IgD-negative memory B cell (primary cell): ENCODE measurements at regions not wholly inside any gene's neighbourhood (a gene's known extent, or its start where the extent isn't known, plus 50 kb on each side); places are given as distances from the start of the nearest gene placed in this dataset.
"Not testable (repeated sequence)": the region's sequence is repeated elsewhere in the genome, so short reads cannot be mapped to it uniquely, and the experiment has no call there.

ENCODE experiments used
- H3K27ac Mint-ChIP-seq, 3 donors: one replicate each; pipeline ENCODE4 v1.8.0; 2020 to 2022; ENCODE audit warnings: mild to moderate bottlenecking in 3 of 3, mixed read lengths in 3 of 3, moderate library complexity in 1 of 3
- H3K27me3 Mint-ChIP-seq: one replicate; pipeline ENCODE4 v1.8.0; 2021; ENCODE audit warnings: mixed read lengths
- H3K36me3 Mint-ChIP-seq: one replicate; pipeline ENCODE4 v1.8.0; 2020; ENCODE audit warnings: mild to moderate bottlenecking, mixed read lengths
- H3K4me1 Mint-ChIP-seq, 3 donors: one replicate each; pipeline ENCODE4 v1.8.0; 2020 to 2022; ENCODE audit warnings: mixed read lengths in 3 of 3, mild to moderate bottlenecking in 1 of 3
- H3K4me3 Mint-ChIP-seq, 4 donors: one replicate each; pipeline ENCODE4 v1.8.0; 2020 to 2022; ENCODE audit warnings: mild to moderate bottlenecking in 4 of 4, mixed read lengths in 4 of 4, moderate library complexity in 3 of 4
- H3K9me3 Mint-ChIP-seq, 3 donors: one replicate each; pipeline ENCODE4 v1.8.0; 2020 to 2021; ENCODE audit warnings: mixed read lengths in 3 of 3, mild to moderate bottlenecking in 1 of 3

DNA sequence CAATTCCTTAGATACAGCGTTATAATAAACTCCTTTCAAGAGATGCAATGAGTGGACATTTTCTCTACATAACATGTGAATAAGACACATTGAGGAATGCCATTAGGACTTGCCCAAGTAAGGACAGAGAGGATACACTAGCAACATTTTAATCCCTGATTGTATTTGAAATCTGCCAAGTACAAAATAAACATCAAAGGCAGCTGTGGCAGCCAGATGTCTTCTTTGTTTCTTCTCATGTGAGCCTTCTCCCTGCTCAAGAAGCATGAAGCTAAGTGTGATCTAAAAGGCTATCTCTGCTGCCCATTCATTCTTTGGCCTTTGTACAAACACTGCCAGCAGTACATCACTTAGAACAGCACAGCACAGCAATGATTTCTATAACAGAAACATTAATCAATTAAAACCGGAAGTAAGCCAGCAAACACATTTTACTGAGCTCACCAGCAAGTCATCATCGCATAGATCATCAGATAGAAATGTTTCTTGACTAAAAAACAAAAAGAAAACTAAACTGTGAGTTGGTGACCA, 364.0 kb downstream of the CNTN6 start:
- Mint-ChIP-seq H3K36me3 (no peaks in the 10 kb centered on the region), H3K9me3 (peaks cover 0 to 2% (median 1%) of the 10 kb centered on the region in 3 donors), H3K27ac (no peak overlapping the region), H3K4me3 (no peak overlapping the region), H3K4me1 (no peaks in the 10 kb centered on the region), H3K27me3 (no peaks in the 10 kb centered on the region)

DNA sequence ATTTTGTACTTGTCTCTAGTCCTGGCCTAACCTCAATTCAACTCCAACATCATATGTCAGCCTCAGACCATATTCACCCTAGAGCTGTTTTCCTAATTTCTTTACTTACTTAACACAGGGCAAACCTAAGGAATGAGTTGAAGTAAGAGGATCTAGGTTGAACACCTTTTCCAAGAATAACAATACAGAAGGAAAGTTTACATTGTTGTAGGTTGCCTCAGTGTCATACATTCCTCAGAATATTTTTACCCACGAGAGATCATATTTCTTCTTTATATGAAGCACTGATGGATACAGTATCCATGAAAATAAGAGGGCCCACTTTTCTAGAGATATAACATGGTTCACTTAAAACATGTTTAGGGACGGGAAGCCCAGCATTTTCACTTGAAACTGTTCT, 369.5 kb downstream of the CNTN6 start:
- H3K36me3 Mint-ChIP-seq, result no peaks in the 10 kb centered on the region
- H3K4me3 Mint-ChIP-seq, result no peak overlapping the region
- no peaks in the 10 kb centered on the region for H3K27me3 Mint-ChIP-seq
- H3K4me1 Mint-ChIP-seq, result no peaks in the 10 kb centered on the region
- no peak overlapping the region for H3K27ac Mint-ChIP-seq
- peaks cover 0 to 5% (median 2%) of the 10 kb centered on the region in 3 donors for H3K9me3 Mint-ChIP-seq

DNA sequence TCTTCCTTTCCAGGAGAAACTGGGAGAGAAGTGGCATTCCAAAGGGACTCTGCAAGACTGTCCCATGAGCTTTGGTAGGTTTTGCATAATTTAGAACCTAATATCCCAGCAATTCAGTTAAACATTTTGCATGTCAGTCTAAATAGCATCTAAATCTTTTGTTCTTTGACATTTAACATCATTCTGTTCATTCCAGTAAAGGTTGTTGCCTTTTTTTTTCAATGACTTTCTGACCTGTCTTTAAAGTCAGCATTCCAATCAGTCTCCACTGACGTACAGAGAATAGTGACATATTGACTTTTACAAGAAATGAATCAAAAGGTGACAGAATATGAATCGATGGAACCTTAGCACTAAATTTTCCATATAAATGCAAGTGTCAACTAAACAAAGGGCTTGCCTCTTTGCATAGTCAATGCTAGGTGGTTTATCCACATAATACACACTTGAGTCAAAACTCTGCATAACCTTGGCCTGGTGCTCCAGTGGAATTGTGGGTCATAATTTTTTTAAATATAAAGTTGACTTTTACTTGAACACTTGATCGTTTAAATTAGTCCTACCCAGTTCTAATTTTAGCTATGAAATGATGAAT, 370.1 kb downstream of the CNTN6 start:
- Mint-ChIP-seq H3K4me1 (no peaks in the 10 kb centered on the region), H3K36me3 (no peaks in the 10 kb centered on the region), H3K4me3 (no peak overlapping the region), H3K27ac (no peak overlapping the region), H3K9me3 (peaks cover 0 to 5% (median 2%) of the 10 kb centered on the region in 3 donors), H3K27me3 (no peaks in the 10 kb centered on the region)

DNA sequence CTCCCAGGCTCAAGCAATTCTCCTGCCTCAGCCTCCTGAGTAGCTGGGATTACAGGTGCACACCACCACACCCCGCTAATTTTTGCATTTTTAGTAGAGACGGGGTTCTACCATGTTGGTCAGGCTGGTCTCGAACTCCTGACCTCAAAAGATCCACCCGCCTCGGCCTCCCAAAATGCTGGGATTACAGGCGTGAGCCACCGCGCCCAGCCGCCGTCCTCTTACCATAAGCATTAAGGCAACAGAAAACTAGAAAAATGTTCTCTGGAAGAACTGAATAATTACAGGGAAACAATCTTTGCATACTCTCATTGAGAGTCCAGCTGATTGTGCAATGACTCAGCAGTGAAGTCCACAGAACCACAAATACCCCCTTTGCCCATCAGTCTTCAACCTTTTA, 372.3 kb downstream of the CNTN6 start:
- H3K4me1 Mint-ChIP-seq, H3K9me3 Mint-ChIP-seq, H3K36me3 Mint-ChIP-seq, H3K27me3 Mint-ChIP-seq, H3K27ac Mint-ChIP-seq, H3K4me3 Mint-ChIP-seq: not testable (repeated sequence)

DNA sequence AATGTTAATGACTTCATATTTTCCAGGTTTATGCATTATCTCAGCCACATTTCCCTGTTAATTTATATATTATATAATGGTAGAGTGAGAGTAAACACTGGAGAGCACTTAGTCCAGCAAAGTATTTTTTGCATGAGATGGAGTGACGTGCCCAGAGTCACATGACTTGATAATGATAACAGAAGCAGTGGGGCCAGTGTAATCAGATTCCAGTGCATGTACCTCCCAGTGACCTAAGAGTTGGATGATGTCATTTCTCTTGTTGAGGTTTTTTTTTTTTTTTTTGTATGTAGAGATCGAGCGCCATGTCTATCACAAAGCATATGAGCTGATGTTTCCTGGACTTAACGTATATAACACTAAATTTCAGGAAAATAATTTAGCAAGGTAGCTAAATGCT, 375.3 kb downstream of the CNTN6 start:
- no peaks in the 10 kb centered on the region for H3K4me1 Mint-ChIP-seq
- H3K27me3 Mint-ChIP-seq, result peaks cover 2% of the 10 kb centered on the region
- H3K27ac Mint-ChIP-seq, result no peak overlapping the region
- no peak overlapping the region for H3K4me3 Mint-ChIP-seq
- peaks cover 0 to 4% (median 0%) of the 10 kb centered on the region in 3 donors for H3K9me3 Mint-ChIP-seq
- H3K36me3 Mint-ChIP-seq, result no peaks in the 10 kb centered on the region

DNA sequence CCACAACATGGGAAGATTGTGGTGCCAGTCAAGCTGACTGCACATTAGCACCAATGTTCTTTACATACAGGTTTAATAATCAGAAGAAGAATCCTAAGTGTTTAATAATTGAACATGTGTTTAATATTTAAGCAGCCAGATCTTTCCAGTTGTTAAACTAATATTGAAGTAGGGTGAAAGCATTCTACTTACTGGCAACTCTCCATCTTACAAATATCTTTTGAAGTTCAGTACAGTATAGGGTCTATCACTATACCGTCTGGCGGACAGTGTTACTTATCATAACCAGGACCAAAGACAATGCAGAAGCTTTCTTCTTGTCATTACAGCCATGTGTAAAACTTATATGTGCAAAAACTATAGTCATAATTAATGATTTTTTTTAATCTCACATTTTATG, 376.4 kb downstream of the CNTN6 start:
- H3K27me3 Mint-ChIP-seq, result peaks cover 2% of the 10 kb centered on the region
- no peaks in the 10 kb centered on the region for H3K4me1 Mint-ChIP-seq
- H3K36me3 Mint-ChIP-seq, result no peaks in the 10 kb centered on the region
- peaks cover 0 to 4% (median 0%) of the 10 kb centered on the region in 3 donors for H3K9me3 Mint-ChIP-seq
- no peak overlapping the region for H3K27ac Mint-ChIP-seq
- H3K4me3 Mint-ChIP-seq, result no peak overlapping the region

DNA sequence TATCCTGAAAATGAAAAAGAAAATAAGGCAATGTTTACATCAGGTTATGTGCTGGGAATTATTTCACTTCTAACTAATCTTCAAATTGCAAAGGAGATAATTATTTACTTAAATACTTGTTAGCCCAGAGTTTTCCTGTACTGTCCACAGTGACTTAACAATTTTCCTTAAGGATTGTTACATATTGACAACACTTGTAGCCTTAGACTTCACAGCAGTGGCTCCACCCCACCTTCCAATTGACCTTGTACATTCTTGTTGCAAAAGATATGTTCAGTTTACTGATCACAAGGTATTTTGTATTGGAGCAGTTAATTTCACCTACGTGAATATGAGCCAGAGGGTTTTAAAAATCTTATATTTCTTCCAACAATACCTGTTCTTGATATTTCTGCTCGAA, 376.9 kb downstream of the CNTN6 start:
- Mint-ChIP-seq H3K27ac (no peak overlapping the region), H3K36me3 (no peaks in the 10 kb centered on the region), H3K4me1 (no peaks in the 10 kb centered on the region), H3K4me3 (no peak overlapping the region), H3K9me3 (peaks cover 0 to 2% (median 2%) of the 10 kb centered on the region in 3 donors), H3K27me3 (peaks cover 2% of the 10 kb centered on the region)

DNA sequence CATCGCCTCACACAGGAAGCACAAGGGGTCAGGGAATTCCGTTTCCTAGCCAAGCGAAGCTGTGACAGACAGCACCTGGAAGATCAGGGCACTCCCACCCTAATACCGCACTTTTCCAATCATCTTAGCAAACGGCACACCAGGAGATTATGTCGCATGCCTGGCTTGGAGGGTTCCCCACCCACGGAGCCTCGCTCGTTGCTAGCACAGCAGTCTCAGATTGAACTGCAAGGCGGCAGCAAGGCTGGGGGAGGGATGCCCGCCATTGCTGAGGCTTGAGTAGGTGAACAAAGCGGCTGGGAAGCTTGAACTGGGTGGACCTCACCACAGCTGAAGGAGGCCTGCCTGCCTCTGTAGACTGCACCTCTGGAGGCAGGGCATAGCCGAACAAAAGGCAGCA, 384.8 kb downstream of the CNTN6 start:
- H3K4me3 Mint-ChIP-seq, result no peak overlapping the region
- H3K9me3 Mint-ChIP-seq, result peaks cover 0 to 2% (median 0%) of the 10 kb centered on the region in 3 donors
- H3K27ac Mint-ChIP-seq, result no peak overlapping the region
- peaks cover 2% of the 10 kb centered on the region for H3K27me3 Mint-ChIP-seq
- H3K4me1 Mint-ChIP-seq, result no peaks in the 10 kb centered on the region
- no peaks in the 10 kb centered on the region for H3K36me3 Mint-ChIP-seq

DNA sequence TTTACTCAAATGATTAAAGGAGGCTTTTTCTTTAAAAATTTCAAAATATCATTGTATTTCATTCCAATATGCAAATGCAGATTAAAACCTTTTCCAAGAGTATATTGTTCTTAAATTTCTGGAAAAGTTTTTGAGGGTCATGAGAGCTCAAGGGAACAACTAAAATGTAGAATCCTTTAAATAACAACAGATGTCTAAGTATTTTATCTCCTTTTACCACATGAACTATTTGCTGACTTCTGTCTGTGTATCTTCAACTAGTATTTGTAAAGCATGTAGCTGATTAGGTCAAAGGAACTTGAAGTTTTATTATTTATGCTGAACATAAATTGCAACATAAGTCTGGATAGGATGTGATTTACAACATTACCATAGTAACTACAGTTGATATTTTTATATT, 402.6 kb downstream of the CNTN6 start:
- no peak overlapping the region for H3K4me3 Mint-ChIP-seq

DNA sequence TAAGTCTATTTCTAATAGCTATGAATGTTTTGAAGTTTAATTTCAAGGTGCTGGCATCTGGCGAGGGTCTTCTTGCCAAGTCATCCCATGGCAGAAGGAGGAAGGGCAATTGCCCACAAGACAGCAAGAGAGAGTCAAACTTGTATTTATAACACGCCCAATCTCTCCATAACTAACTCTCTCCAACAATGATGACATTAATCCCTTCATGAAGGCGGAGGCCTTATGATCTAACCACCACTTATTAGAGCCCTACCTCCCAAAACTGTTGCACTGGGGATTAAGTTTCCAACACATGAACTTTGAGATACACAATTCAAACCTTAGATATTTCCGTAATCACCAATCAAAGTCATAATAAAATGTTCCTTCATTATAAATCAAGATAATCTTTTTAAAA, 406.9 kb downstream of the CNTN6 start:
- H3K27ac Mint-ChIP-seq, result no peak overlapping the region
- H3K4me1 Mint-ChIP-seq, result peaks cover 0 to 2% (median 0%) of the 10 kb centered on the region in 3 donors
- no peaks in the 10 kb centered on the region for H3K9me3 Mint-ChIP-seq
- no peak overlapping the region for H3K4me3 Mint-ChIP-seq
- peaks cover 1% of the 10 kb centered on the region for H3K27me3 Mint-ChIP-seq
- H3K36me3 Mint-ChIP-seq, result no peaks in the 10 kb centered on the region

More for the DNA sequence above, 402.6 kb downstream of the CNTN6 start:
- Mint-ChIP-seq H3K27ac (no peak overlapping the region), H3K4me1 (no peaks in the 10 kb centered on the region), H3K36me3 (no peaks in the 10 kb centered on the region), H3K27me3 (peaks cover 3% of the 10 kb centered on the region), H3K9me3 (no peaks in the 10 kb centered on the region)

DNA sequence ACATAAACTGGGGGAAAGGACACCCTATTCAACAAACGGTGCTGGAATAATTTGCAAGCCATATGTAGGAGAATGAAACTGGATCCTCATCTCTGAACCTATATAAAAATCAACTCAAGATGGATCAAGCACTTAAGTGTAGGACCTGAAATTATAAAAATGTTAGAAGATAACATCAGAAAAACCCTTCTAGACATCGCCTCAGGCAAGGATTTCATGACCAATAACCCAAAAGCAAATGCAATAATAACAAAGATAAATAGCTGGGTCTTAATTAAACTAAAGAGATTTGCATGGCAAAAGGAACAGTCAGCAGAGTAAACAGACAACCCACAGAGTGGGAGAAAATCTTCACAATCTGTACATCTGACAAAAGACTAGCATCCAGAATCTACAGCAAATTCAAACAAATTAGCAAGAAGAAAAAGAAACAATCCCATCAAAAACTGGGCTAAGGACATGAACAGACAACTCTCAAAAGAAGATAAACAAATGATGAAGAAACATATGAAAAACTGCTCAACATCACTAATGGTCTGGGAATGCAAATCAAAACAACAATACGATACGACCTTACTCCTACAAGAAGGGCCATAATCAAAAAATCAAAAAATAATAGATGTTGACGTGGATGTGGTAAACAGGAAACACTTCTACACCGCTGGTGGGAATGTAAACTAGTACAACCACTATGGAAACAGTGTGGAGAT, 408.7 kb downstream of the CNTN6 start:
- H3K9me3 Mint-ChIP-seq, result no peaks in the 10 kb centered on the region
- no peaks in the 10 kb centered on the region for H3K36me3 Mint-ChIP-seq
- no peak overlapping the region for H3K27ac Mint-ChIP-seq
- peaks cover 1% of the 10 kb centered on the region for H3K27me3 Mint-ChIP-seq
- no peak overlapping the region for H3K4me3 Mint-ChIP-seq
- peaks cover 0 to 2% (median 0%) of the 10 kb centered on the region in 3 donors for H3K4me1 Mint-ChIP-seq

DNA sequence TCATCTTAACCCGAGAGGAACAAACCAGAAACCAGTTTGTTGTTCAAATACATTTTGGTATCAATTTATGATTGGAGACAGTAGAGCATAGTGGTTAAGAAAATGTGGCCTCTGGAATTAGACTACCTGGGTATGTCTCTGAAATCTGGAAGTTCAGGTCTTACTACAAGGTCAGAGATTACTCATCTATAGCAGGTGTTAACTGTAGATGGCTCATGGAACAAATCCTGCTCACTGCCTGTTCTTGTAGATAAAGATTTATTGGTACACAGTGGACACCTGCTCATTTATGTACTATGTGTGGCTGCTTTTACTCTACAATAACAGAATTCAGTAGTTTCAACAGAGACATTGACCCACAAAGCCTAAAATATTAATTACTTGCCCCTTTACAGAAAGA, 413.3 kb downstream of the CNTN6 start:
- H3K9me3 Mint-ChIP-seq, result peaks cover 0 to 2% (median 0%) of the 10 kb centered on the region in 3 donors
- H3K4me3 Mint-ChIP-seq, result no peak overlapping the region
- no peaks in the 10 kb centered on the region for H3K27me3 Mint-ChIP-seq
- peaks cover 0 to 2% (median 0%) of the 10 kb centered on the region in 3 donors for H3K4me1 Mint-ChIP-seq
- no peaks in the 10 kb centered on the region for H3K36me3 Mint-ChIP-seq
- no peak overlapping the region for H3K27ac Mint-ChIP-seq

DNA sequence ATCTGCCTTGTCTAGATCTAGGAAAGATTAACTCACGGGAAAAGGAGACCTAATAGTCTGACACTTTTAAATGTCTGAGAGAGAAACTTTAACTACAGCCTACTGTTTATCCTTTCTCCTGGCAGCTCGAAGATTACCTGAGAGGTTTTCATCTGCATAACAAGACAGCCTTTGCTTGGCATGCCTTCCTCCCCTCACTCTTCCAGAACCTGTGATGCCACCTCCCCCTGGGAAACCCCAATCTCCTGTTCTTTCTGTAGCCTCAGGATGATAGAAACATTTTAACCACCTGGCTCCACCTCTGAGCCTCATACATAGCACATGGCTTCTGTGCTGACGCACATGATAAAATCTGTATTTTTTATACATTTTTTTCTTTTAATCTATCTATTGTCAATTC, 420.8 kb downstream of the CNTN6 start:
- H3K4me3 Mint-ChIP-seq, result no peak overlapping the region
- no peaks in the 10 kb centered on the region for H3K9me3 Mint-ChIP-seq
- H3K27me3 Mint-ChIP-seq, result peaks cover 4% of the 10 kb centered on the region
- H3K4me1 Mint-ChIP-seq, result no peaks in the 10 kb centered on the region
- H3K27ac Mint-ChIP-seq, result no peak overlapping the region
- no peaks in the 10 kb centered on the region for H3K36me3 Mint-ChIP-seq

DNA sequence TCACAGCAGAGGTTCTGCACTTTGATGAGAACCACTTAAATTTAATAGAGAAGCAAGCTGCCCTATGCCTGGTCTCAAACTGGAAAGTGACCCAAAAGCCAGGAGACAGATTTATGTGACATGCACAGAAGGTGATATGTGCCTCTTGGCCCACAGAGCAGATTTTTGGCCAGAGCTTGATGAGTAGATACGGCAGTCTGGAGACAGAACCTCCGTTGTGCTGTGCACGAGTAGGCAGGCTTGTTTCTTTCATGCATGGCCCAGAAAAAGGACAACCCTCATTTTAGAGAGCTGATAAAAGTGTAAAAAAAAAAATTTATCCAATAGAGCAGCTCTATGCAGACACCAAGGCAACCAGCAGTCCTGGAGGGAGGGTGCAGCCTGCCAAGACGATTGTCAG, 423.1 kb downstream of the CNTN6 start:
- H3K4me1 Mint-ChIP-seq, result no peaks in the 10 kb centered on the region
- H3K27me3 Mint-ChIP-seq, result peaks cover 4% of the 10 kb centered on the region
- no peak overlapping the region for H3K27ac Mint-ChIP-seq
- peaks cover 0 to 4% (median 0%) of the 10 kb centered on the region in 3 donors for H3K9me3 Mint-ChIP-seq
- no peak overlapping the region for H3K4me3 Mint-ChIP-seq
- no peaks in the 10 kb centered on the region for H3K36me3 Mint-ChIP-seq

DNA sequence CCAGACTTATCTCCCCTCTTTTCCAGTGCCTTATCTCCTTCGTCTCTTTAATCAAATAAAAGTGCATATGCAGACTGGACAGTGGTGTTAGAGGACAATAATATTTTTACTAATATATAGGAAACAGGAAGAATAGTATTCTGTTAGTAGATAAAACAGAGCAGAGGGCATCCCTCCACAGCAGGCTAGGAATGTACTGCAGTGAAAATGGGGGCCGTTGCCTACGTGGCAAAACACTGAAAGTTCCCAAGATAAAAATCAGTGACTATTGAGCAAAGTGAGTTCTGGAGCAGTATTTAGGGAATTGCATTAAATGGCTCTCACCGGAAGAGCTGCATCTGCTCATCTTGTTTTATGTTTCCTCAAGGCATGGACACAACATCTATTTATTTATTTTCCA, 435.0 kb downstream of the CNTN6 start:
- H3K27me3 Mint-ChIP-seq, result no peaks in the 10 kb centered on the region
- no peak overlapping the region for H3K27ac Mint-ChIP-seq
- H3K4me3 Mint-ChIP-seq, result no peak overlapping the region
- peaks cover 0 to 7% (median 2%) of the 10 kb centered on the region in 3 donors for H3K9me3 Mint-ChIP-seq
- H3K4me1 Mint-ChIP-seq, result peaks cover 0 to 5% (median 0%) of the 10 kb centered on the region in 3 donors
- H3K36me3 Mint-ChIP-seq, result no peaks in the 10 kb centered on the region

DNA sequence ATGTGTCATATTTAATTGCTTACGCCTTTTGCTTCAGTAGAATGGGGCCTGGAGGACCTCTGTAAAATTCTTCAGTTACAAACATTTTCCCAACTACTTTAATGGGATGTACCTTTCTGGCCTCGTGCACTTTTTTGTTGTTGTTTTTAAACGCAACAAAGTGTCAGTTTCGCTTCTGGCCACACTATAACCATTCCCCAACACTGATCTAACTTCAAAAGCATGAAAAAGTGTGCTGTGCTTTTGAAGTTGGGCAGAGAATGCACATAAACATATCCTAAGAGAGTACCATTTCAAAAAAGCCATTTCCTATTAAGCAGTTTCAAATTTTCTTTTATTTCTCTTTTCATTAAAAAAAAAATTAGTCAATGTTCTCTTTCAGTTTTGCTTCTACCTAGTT, 435.8 kb downstream of the CNTN6 start:
- no peak overlapping the region for H3K27ac Mint-ChIP-seq
- H3K27me3 Mint-ChIP-seq, result no peaks in the 10 kb centered on the region
- H3K9me3 Mint-ChIP-seq, result peaks cover 0 to 7% (median 2%) of the 10 kb centered on the region in 3 donors
- H3K36me3 Mint-ChIP-seq, result no peaks in the 10 kb centered on the region
- peaks cover 0 to 11% (median 0%) of the 10 kb centered on the region in 3 donors for H3K4me1 Mint-ChIP-seq
- no peak overlapping the region for H3K4me3 Mint-ChIP-seq
